ENCODE measurements at regions not wholly inside any gene's neighbourhood (a gene's known extent, or its start where the extent isn't known, plus 50 kb on each side); places are given as distances from the start of the nearest gene placed in this dataset.

DNA sequence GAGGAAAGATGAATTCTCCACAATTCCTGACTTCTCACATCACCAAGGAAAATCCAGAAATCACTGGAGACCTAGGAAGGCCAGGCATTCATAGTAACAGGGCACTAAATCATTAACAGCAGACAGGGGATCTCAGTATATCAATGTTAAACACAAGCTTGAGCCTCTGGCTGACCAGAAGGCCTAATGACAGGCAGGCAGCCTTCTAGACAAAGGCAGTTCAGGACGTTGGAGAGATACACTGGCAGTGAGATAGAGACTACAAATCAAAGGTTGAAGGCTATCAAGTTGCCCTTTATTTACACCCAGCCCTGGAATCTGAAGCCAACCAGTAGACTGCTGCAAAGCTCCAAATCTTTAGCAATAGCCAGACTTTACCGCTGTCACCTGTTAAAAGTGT, 422.8 kb upstream of the CCL2 start:
- Histone ChIP-seq H3K9me3 (ENCODE audit: control insufficient read depth, insufficient read depth, low read length) (no peaks in the 10 kb centered on the region), H3K27me3 (ENCODE audit: control insufficient read depth, insufficient read depth, low read length) (no peaks in the 10 kb centered on the region), H3K4me3 (ENCODE audit: low read depth, low read length) (no peak overlapping the region), H3K27ac (ENCODE audit: low read depth, low read length) (no peak overlapping the region)
- TF ChIP-seq, protein P1, sequence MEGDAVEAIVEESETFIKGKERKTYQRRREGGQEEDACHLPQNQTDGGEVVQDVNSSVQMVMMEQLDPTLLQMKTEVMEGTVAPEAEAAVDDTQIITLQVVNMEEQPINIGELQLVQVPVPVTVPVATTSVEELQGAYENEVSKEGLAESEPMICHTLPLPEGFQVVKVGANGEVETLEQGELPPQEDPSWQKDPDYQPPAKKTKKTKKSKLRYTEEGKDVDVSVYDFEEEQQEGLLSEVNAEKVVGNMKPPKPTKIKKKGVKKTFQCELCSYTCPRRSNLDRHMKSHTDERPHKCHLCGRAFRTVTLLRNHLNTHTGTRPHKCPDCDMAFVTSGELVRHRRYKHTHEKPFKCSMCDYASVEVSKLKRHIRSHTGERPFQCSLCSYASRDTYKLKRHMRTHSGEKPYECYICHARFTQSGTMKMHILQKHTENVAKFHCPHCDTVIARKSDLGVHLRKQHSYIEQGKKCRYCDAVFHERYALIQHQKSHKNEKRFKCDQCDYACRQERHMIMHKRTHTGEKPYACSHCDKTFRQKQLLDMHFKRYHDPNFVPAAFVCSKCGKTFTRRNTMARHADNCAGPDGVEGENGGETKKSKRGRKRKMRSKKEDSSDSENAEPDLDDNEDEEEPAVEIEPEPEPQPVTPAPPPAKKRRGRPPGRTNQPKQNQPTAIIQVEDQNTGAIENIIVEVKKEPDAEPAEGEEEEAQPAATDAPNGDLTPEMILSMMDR (IDR thresholded peaks at IDR 0.05; ENCODE audit: low read depth, low read length), result no peak
- ChIA-PET CTCF (no interaction called here), POLR2A (no interaction called here)
- no peak for DNase-seq (ENCODE audit: low read depth, low spot score)

DNA sequence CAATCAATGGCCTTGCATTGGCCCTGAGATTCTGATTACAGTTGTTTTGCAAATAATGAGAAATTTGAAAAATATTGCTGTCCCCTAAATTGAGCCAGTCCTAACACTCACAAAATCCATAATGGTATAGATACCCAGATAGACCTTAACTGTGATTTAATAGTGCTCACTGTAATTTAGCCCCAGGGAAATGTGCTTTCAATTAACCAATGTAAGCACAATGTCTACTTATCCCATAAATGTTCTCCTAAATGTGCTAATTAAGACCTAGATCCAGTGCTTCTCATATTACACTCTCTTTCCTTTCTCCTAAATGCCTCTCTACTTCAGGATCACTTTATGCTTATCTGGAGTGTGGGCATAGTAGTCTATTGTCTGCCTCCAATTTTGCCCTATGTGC, 417.8 kb upstream of the CCL2 start:
- H3K4me3 ChIP-seq (ENCODE audit: low read depth, low read length), result no peak overlapping the region
- POLR2A ChIA-PET, result no interaction called here
- no peaks in the 10 kb centered on the region for H3K27me3 ChIP-seq (ENCODE audit: control insufficient read depth, insufficient read depth, low read length)
- no peak for DNase-seq (ENCODE audit: low read depth, low spot score)
- no peaks in the 10 kb centered on the region for H3K9me3 ChIP-seq (ENCODE audit: control insufficient read depth, insufficient read depth, low read length)
- CTCF ChIA-PET, result no interaction called here
- TF ChIP-seq, protein P1 (IDR thresholded peaks at IDR 0.05; ENCODE audit: low read depth, low read length), result no peak
- no peak overlapping the region for H3K27ac ChIP-seq (ENCODE audit: low read depth, low read length)

DNA sequence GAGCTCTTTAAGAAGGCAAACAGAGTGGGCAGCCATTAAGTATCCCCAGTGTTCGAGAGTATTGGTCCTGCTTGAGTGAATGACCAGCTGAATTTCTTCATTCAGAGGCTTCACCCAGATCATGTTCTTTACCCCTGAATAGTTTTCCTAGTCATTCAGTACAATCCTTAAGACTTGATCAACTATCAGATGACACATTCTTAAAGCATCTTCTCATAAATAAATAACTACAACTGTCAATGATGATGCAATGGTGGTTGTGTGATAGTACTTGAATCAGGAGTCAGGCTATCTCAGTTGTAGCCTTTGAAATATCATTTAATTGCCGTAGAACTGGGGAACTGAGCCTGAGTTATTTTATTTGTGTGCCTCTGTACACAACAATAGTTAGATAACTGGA, 416.8 kb upstream of the CCL2 start:
- CTCF ChIA-PET, result no interaction called here
- Histone ChIP-seq H3K27ac (ENCODE audit: low read depth, low read length) (no peak overlapping the region), H3K4me3 (ENCODE audit: low read depth, low read length) (no peak overlapping the region), H3K9me3 (ENCODE audit: control insufficient read depth, insufficient read depth, low read length) (no peaks in the 10 kb centered on the region), H3K27me3 (ENCODE audit: control insufficient read depth, insufficient read depth, low read length) (no peaks in the 10 kb centered on the region)
- TF ChIP-seq, protein P1 (IDR thresholded peaks at IDR 0.05; ENCODE audit: low read depth, low read length), result no peak
- no peak for DNase-seq (ENCODE audit: low read depth, low spot score)
- POLR2A ChIA-PET, result no interaction called here

DNA sequence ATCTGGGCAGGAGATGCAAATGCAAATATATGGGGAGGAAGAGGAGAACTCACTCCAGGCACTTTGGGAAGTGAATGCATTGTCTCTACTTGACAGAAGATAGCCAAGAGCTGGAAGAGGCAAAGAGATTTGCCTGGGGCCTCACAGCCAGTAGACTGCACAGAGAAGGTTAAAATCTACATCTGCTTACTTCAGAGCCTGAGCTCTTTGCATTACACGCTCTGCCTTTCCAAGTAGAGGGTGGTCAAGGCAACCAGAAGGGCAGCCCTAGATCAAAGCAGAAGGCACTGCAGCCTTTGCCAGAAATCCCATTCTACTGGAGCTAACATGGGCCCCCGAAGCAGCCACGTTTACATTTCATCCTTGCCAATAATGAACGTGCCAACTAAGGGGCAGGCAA, 407.2 kb upstream of the CCL2 start:
- Histone ChIP-seq H3K9me3 (ENCODE audit: control insufficient read depth, insufficient read depth, low read length) (peaks cover 4% of the 10 kb centered on the region), H3K27ac (ENCODE audit: low read depth, low read length) (no peak overlapping the region), H3K27me3 (ENCODE audit: control insufficient read depth, insufficient read depth, low read length) (no peaks in the 10 kb centered on the region), H3K4me3 (ENCODE audit: low read depth, low read length) (no peak overlapping the region)
- POLR2A ChIA-PET, result no interaction called here
- TF ChIP-seq, protein P1 (IDR thresholded peaks at IDR 0.05; ENCODE audit: low read depth, low read length), result no peak
- no peak for DNase-seq (ENCODE audit: low read depth, low spot score)
- CTCF ChIA-PET, result no interaction called here

DNA sequence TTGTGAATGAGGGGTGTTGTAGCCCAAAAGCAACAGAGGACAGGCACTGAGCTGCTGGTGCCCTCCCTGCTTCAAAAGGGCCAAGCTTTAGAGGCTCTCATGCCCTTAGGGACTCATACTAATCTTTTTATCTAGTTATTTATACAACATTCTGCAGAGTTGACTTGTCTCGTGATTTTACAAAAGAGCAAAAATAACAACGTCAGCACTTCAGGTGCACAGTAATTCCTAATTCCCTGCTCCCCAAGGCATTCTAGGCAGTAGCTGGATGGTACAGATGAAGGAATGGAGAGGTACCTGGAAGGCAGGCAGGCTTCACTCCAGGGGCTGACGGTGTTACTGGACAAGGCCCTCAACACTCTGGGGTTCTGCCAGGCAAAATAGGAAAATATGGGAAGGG, 406.7 kb upstream of the CCL2 start:
- Histone ChIP-seq H3K4me3 (ENCODE audit: low read depth, low read length) (no peak overlapping the region), H3K27me3 (ENCODE audit: control insufficient read depth, insufficient read depth, low read length) (no peaks in the 10 kb centered on the region), H3K27ac (ENCODE audit: low read depth, low read length) (no peak overlapping the region), H3K9me3 (ENCODE audit: control insufficient read depth, insufficient read depth, low read length) (peaks cover 4% of the 10 kb centered on the region)
- DNase-seq (ENCODE audit: low read depth, low spot score), result no peak
- CTCF ChIA-PET, result no interaction called here
- POLR2A ChIA-PET, result no interaction called here
- TF ChIP-seq, protein P1 (IDR thresholded peaks at IDR 0.05; ENCODE audit: low read depth, low read length), result no peak

Measured in AG04450 (cell line).